ENCODE measurements at regions not wholly inside any gene's neighbourhood (a gene's known extent, or its start where the extent isn't known, plus 50 kb on each side); places are given as distances from the start of the nearest gene placed in this dataset.

- DNase-seq: no peak
Observed at GRCh38 chr3:57009802-57010201, 50.7 kb upstream of the SPATA12 start.

GRCh38 chr3:57009367-57009766 is 51.1 kb upstream of the SPATA12 start:
- DNase-seq: no peak

- no peak for DNase-seq
Observed at GRCh38 chr3:57007521-57008460, 52.7 kb upstream of the SPATA12 start.

GRCh38 chr3:57006949-57007419 is 53.5 kb upstream of the SPATA12 start:
- no peak for DNase-seq

- DNase-seq: no peak
Observed at GRCh38 chr3:57006179-57006657, 54.2 kb upstream of the SPATA12 start.

- no peak for DNase-seq
Observed at GRCh38 chr3:57004229-57004628, 56.2 kb upstream of the SPATA12 start.

GRCh38 chr3:57003676-57004075 is 56.8 kb upstream of the SPATA12 start:
- DNase-seq: no peak

GRCh38 chr3:57001356-57001755 is 59.1 kb upstream of the SPATA12 start:
- no peak for DNase-seq

GRCh38 chr3:57000012-57000411 is 60.5 kb upstream of the SPATA12 start:
- DNase-seq: no peak

- no peak for DNase-seq
Observed at GRCh38 chr3:56999547-56999946, 60.9 kb upstream of the SPATA12 start.

- DNase-seq: no peak
Observed at GRCh38 chr3:56998076-56998529, 62.4 kb upstream of the SPATA12 start.

- no peak for DNase-seq
Observed at GRCh38 chr3:56997675-56998074, 62.8 kb upstream of the SPATA12 start.

GRCh38 chr3:56997041-56997440 is 63.4 kb upstream of the SPATA12 start:
- DNase-seq: no peak

- DNase-seq: no peak
Observed at GRCh38 chr3:56994391-56994790, 66.1 kb upstream of the SPATA12 start.

- no peak for DNase-seq
Observed at GRCh38 chr3:56990641-56991015, 69.8 kb upstream of the SPATA12 start.

- no peak for DNase-seq
Observed at GRCh38 chr3:56989977-56990640, 70.4 kb upstream of the SPATA12 start.

- no peak for DNase-seq
Observed at GRCh38 chr3:56989169-56989976, 71.1 kb upstream of the SPATA12 start.

- peak; percentile 40 to 58 (median 55) for DNase-seq
Observed at GRCh38 chr3:56988458-56989168, 71.9 kb upstream of the SPATA12 start.

- DNase-seq: peak in 1 of 5 experiments; percentile 25
Observed at GRCh38 chr3:56987238-56987895, 73.1 kb upstream of the SPATA12 start.

GRCh38 chr3:56986347-56986746 is 74.1 kb upstream of the SPATA12 start:
- no peak for DNase-seq

- DNase-seq: peak in 1 of 5 experiments; percentile 38
Observed at GRCh38 chr3:56985878-56986277, 74.6 kb upstream of the SPATA12 start.

GRCh38 chr3:56985460-56985859 is 75.0 kb upstream of the SPATA12 start:
- DNase-seq: no peak
